Cardiac fibroblast (primary cell): ENCODE measurements at regions not wholly inside any gene's neighbourhood (a gene's known extent, or its start where the extent isn't known, plus 50 kb on each side); places are given as distances from the start of the nearest gene placed in this dataset.

Experiments
- DNase-seq, 2 donors: peaks; one replicate each; pipeline versions ENCODE4 v3.0.0 to v3.0.0-alpha.2; 2010; ENCODE audit warnings: low read depth in 2 of 2
- H3K4me3 ChIP-seq, 2 donors: replicated peaks in 1 of 2; 1 replicate in 1 of 2; 2 replicates in 1 of 2; pipeline ENCODE4 v1.5.1; 2011; ENCODE audit warnings: low read depth in 2 of 2, low read length in 2 of 2, mild to moderate bottlenecking in 2 of 2, moderate library complexity in 1 of 2
- TF ChIP-seq, protein P1 (sequence below): IDR thresholded peaks from one replicate; pipeline ENCODE4 v1.5.1; 2011; ENCODE audit warnings: low read depth, mild to moderate bottlenecking, low read length, inconsistent platforms

DNA sequence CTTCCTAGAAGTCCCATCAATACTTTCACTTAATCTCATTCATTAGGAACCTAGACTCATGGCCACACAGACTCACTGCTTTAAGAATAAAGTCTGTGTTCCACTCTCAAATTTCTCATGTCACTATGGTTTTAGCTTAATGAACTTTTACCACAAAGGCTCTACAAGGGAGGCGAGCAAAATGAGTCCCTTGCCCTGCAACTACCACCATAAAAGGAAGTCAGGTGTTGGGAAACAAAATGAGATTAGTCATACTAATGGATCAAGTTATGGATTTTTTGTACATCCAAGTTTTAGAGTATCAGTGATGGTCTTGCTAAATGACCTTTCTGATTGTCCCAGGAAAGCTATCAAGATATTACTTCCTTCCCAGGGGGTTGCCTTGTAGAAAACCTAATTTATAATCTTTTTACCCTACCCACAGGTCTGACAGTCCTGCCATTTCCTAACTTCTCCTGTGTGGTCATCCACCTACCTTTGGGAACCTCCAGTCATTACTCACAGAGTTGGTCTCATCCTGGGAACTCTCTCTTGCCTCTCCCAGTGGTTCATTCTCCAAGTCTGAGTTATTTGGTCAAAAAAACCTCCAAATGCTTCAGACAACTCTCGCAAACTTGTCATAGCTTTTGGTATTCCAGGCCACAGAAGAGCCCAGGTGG is 51.8 kb upstream of the SLC16A1 start:
- no peak overlapping the region for H3K4me3 ChIP-seq
- TF ChIP-seq, protein P1, sequence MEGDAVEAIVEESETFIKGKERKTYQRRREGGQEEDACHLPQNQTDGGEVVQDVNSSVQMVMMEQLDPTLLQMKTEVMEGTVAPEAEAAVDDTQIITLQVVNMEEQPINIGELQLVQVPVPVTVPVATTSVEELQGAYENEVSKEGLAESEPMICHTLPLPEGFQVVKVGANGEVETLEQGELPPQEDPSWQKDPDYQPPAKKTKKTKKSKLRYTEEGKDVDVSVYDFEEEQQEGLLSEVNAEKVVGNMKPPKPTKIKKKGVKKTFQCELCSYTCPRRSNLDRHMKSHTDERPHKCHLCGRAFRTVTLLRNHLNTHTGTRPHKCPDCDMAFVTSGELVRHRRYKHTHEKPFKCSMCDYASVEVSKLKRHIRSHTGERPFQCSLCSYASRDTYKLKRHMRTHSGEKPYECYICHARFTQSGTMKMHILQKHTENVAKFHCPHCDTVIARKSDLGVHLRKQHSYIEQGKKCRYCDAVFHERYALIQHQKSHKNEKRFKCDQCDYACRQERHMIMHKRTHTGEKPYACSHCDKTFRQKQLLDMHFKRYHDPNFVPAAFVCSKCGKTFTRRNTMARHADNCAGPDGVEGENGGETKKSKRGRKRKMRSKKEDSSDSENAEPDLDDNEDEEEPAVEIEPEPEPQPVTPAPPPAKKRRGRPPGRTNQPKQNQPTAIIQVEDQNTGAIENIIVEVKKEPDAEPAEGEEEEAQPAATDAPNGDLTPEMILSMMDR = no peak
- no peak for DNase-seq

DNA sequence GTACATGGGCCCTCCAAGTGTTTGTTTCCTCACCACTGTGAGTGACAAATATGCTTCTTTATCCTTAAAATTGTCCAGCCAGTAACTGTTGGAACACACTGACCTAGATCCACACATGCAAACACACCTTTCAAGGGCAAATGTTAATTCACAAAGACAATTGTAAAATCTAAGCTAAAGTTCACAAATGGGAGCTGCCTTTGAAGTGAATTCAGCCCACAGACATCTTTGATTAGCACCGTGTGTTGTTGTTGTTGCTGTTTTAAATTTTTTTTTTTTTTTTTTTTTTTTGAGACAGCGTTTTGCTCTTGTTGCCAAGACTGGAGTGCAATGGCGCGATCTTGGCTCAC is 52.3 kb upstream of the SLC16A1 start:
- DNase-seq = no peak
- no peak overlapping the region for H3K4me3 ChIP-seq
- TF ChIP-seq, protein P1 = no peak

DNA sequence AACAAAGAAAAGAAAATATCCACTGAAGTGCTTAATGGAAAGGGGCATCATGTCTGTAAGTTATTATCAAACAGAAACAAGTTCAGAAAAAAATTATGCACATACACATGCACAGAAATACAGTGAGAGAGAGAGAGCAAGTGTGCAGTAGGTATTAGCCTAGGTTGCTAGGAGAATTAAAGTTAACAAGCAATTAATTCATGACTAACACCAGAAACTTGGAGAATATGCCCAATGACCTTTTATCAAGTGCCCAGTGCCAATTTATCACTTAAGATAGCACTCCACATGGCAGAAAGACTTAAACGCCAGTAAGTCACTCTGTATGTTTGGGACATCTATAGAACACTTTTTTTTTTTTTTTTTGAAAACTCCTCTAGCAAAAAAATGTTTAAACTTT is 56.2 kb upstream of the SLC16A1 start:
- DNase-seq = no peak
- TF ChIP-seq, protein P1 = no peak
- H3K4me3 ChIP-seq = no peak overlapping the region

DNA sequence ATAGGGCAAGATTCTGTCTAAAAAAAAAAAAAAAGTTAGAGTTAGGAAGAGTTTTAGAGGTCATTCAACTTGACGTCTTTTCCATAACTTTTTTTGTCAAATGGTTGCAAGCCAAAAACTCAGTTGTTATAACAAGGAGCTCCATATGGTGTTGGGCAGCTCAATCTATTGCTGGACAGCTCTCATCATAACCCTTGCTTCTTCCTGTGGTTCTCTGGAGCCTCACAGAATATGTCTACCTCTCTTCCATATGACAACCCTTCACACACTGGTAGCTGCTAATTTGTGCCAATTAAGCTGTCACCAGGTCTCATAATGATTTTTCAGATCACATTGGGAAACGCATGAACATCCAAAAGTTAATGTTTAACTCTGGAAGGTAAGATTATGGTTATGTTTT is 57.8 kb upstream of the SLC16A1 start:
- no peak overlapping the region for H3K4me3 ChIP-seq
- no peak for DNase-seq
- TF ChIP-seq, protein P1 = no peak

DNA sequence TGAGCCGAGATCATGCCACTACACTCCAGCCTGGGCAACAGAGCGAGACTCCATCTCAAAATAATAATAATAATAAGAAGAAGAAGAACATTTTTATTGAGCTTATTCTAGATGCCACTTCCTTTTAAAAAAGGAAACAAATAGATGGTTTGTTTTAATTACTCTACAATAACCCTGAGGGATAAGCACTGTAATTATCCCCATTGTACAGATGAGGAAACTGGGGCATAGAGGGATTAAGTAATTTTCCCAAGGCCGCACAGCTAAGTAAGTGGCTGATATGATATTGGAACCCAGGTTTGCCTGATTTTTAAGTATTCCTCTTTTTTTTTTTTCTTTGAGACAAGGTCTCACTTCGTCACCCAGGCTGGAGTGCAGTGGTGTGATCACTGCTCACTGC is 58.5 kb upstream of the LRIG2 start:
- no peak overlapping the region for H3K4me3 ChIP-seq
- DNase-seq = no peak
- TF ChIP-seq, protein P1 = no peak

DNA sequence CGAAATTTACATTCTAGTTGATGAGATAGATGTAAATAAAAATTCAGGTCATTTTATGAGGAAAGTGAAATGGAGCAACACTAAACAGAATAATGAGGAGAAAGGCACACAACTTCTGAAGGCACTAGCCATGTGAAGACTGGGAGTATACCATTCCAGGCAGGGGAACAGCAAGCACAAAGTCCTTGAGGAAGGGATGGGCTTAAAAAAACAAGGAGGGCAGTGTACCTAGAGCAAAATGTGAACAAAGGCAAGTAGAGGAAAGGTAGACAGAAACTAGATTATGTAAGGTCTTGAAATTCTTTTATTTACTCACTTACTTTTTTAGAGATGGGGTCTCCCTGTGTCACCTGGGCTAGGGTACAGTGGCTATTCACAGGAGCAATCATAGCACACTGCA is 54.1 kb upstream of the LRIG2 start:
- DNase-seq = no peak
- TF ChIP-seq, protein P1 = no peak
- no peak overlapping the region for H3K4me3 ChIP-seq

DNA sequence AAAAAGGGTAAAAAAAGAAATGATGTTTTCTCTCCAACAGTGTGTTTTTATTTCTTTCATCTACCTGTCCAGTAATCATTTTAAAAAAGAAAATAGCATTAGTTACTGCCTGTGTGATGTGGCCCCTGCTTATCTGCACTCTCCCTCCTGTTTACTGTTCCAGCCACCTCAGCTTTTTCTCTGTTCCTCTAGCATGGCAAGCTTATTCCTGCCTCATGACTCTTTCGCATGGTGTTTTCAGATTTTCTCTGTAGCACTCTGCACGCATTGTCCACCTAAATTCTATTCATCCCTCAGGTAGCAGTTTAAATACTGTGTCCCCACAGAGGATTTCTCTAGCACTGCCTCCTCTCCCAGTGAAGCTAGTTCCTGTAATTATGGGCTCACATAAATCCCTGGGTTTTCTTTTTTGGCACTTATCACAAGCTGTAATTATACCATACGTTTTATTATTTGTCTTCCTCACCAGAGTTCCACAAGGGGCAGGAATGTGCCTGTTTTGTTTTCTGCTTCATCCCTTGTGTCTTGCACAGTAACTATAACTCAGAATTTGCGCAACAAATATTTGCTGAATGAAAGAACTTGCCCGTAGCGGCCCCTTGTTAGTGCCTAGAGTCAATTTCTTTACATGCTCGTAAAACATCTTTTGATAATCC is 51.4 kb upstream of the LRIG2 start:
- TF ChIP-seq, protein P1 = no peak
- DNase-seq = peak; percentile 48 to 60
- H3K4me3 ChIP-seq = no peak overlapping the region
